G401.6 (cell line): ENCODE measurements at regions not wholly inside any gene's neighbourhood (a gene's known extent, or its start where the extent isn't known, plus 50 kb on each side); places are given as distances from the start of the nearest gene placed in this dataset.
"Not testable (repeated sequence)": the region's sequence is repeated elsewhere in the genome, so short reads cannot be mapped to it uniquely, and the experiment has no call there.

Source experiments
- FAIRE-seq: peaks from 2 replicates; lab custom pipeline; 2012; peaks lifted over from hg19 to GRCh38; lab: Jason Lieb, UNC

GRCh38 chr12:23375621-23376020, 573.8 kb downstream of the SOX5 start:
- no peak for FAIRE-seq

- FAIRE-seq: no peak
Observed at GRCh38 chr12:23376238-23376637, 573.2 kb downstream of the SOX5 start.

GRCh38 chr12:23380419-23381100, 568.9 kb downstream of the SOX5 start:
- no peak for FAIRE-seq

GRCh38 chr12:23388898-23389297, 560.6 kb downstream of the SOX5 start:
- FAIRE-seq: not testable (repeated sequence)

GRCh38 chr12:23389315-23389714, 560.2 kb downstream of the SOX5 start:
- not testable (repeated sequence) for FAIRE-seq

GRCh38 chr12:23399402-23399933, 550.0 kb downstream of the SOX5 start:
- FAIRE-seq: no peak

- FAIRE-seq: no peak
Observed at GRCh38 chr12:23415180-23415579, 534.3 kb downstream of the SOX5 start.

- no peak for FAIRE-seq
Observed at GRCh38 chr12:23421556-23421955, 527.9 kb downstream of the SOX5 start.

- FAIRE-seq: no peak
Observed at GRCh38 chr12:23423097-23423687, 526.3 kb downstream of the SOX5 start.

- FAIRE-seq: no peak
Observed at GRCh38 chr12:23423796-23424195, 525.7 kb downstream of the SOX5 start.

GRCh38 chr12:23424685-23425084, 524.8 kb downstream of the SOX5 start:
- no peak for FAIRE-seq

- FAIRE-seq: no peak
Observed at GRCh38 chr12:23426328-23426727, 523.1 kb downstream of the SOX5 start.

GRCh38 chr12:23428758-23429157, 520.7 kb downstream of the SOX5 start:
- no peak for FAIRE-seq

GRCh38 chr12:23431006-23431405, 518.5 kb downstream of the SOX5 start:
- FAIRE-seq: no peak

GRCh38 chr12:23433121-23433520, 516.3 kb downstream of the SOX5 start:
- no peak for FAIRE-seq

- no peak for FAIRE-seq
Observed at GRCh38 chr12:23434154-23434553, 515.3 kb downstream of the SOX5 start.

- FAIRE-seq: no peak
Observed at GRCh38 chr12:23446746-23447145, 502.7 kb downstream of the SOX5 start.

GRCh38 chr12:23450810-23451209, 498.7 kb downstream of the SOX5 start:
- FAIRE-seq: no peak

- FAIRE-seq: no peak
Observed at GRCh38 chr12:23455283-23455682, 494.2 kb downstream of the SOX5 start.

GRCh38 chr12:23458640-23459039, 490.8 kb downstream of the SOX5 start:
- no peak for FAIRE-seq

- no peak for FAIRE-seq
Observed at GRCh38 chr12:23462546-23462945, 486.9 kb downstream of the SOX5 start.

GRCh38 chr12:23463172-23463571, 486.3 kb downstream of the SOX5 start:
- no peak for FAIRE-seq

- no peak for FAIRE-seq
Observed at GRCh38 chr12:23464241-23464812, 485.1 kb downstream of the SOX5 start.
